ENCODE measurements at regions not wholly inside any gene's neighbourhood (a gene's known extent, or its start where the extent isn't known, plus 50 kb on each side); places are given as distances from the start of the nearest gene placed in this dataset.

GRCh38 chr18:2148823-2149222 is 422.5 kb downstream of the METTL4 start:
- Mint-ChIP-seq H3K4me1 (ENCODE audit: low read depth, unreplicated experiment) (no peaks in the 10 kb centered on the region), H3K27ac (ENCODE audit: unreplicated experiment) (no peak overlapping the region), H3K9me3 (ENCODE audit: unreplicated experiment) (no peaks in the 10 kb centered on the region), H3K27me3 (ENCODE audit: insufficient read depth, unreplicated experiment) (no peaks in the 10 kb centered on the region), H3K4me3 (ENCODE audit: unreplicated experiment) (no peak overlapping the region), H3K36me3 (ENCODE audit: insufficient read depth, unreplicated experiment) (no peaks in the 10 kb centered on the region)
- Histone ChIP-seq H3K27me3 (replicated peaks; ENCODE audit: control insufficient read depth, insufficient read depth, low read length) (no peaks in the 10 kb centered on the region), H3K4me3 (ENCODE audit: low read depth, low read length) (no peak overlapping the region), H3K36me3 (ENCODE audit: control insufficient read depth, insufficient read depth, low read length) (no peaks in the 10 kb centered on the region), H3K4me1 (no peaks in the 10 kb centered on the region), H3K9me3 (no peaks in the 10 kb centered on the region)
- DNase-seq: no peak
- TF ChIP-seq, protein P1, sequence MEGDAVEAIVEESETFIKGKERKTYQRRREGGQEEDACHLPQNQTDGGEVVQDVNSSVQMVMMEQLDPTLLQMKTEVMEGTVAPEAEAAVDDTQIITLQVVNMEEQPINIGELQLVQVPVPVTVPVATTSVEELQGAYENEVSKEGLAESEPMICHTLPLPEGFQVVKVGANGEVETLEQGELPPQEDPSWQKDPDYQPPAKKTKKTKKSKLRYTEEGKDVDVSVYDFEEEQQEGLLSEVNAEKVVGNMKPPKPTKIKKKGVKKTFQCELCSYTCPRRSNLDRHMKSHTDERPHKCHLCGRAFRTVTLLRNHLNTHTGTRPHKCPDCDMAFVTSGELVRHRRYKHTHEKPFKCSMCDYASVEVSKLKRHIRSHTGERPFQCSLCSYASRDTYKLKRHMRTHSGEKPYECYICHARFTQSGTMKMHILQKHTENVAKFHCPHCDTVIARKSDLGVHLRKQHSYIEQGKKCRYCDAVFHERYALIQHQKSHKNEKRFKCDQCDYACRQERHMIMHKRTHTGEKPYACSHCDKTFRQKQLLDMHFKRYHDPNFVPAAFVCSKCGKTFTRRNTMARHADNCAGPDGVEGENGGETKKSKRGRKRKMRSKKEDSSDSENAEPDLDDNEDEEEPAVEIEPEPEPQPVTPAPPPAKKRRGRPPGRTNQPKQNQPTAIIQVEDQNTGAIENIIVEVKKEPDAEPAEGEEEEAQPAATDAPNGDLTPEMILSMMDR (IDR thresholded peaks at IDR 0.05; ENCODE audit: insufficient read depth in 1 of 2, low read depth in 1 of 2, low read length in 1 of 2, severe bottlenecking in 1 of 2, unreplicated experiment in 1 of 2): no peak
- CTCF ChIA-PET: no interaction called here
- intact Hi-C loops (cut with micrococcal nuclease; ENCODE audit: unreplicated experiment): no loop called here
- POLR2A ChIA-PET: no interaction called here
- no TSS peak for BruUV-seq (replicated peaks)

DNA sequence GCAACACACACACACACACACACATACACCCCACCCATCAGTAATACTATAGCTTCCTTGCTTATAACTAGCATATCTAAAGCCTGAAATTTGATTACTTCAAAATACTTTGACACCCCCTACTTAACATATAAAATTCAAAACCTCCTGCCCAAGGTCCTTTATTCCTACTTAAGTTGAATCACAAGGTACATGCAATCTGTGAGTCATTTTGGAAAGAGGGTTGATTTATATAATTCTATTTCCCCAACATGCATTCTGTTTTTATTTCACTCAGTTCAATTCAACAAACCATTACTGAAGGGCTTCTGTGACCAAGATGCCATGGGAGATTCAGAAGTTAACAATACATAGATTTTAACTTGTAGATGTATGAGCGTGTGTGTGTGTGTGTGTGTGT is 420.7 kb downstream of the METTL4 start:
- TF ChIP-seq, protein P1 (IDR thresholded peaks at IDR 0.05; ENCODE audit: insufficient read depth in 1 of 2, low read depth in 1 of 2, low read length in 1 of 2, severe bottlenecking in 1 of 2, unreplicated experiment in 1 of 2): no peak
- H3K27me3 Mint-ChIP-seq (ENCODE audit: insufficient read depth, unreplicated experiment): no peaks in the 10 kb centered on the region
- H3K36me3 Mint-ChIP-seq (ENCODE audit: insufficient read depth, unreplicated experiment): no peaks in the 10 kb centered on the region
- no peak overlapping the region for H3K27ac Mint-ChIP-seq (ENCODE audit: unreplicated experiment)
- BruUV-seq (replicated peaks): no TSS peak
- H3K4me3 ChIP-seq (ENCODE audit: low read depth, low read length): no peak overlapping the region
- no peak overlapping the region for H3K4me3 Mint-ChIP-seq (ENCODE audit: unreplicated experiment)
- intact Hi-C loops (cut with micrococcal nuclease; ENCODE audit: unreplicated experiment): no loop called here
- no peaks in the 10 kb centered on the region for H3K9me3 Mint-ChIP-seq (ENCODE audit: unreplicated experiment)
- no peaks in the 10 kb centered on the region for H3K36me3 ChIP-seq (ENCODE audit: control insufficient read depth, insufficient read depth, low read length)
- ChIA-PET CTCF (no interaction called here), POLR2A (no interaction called here)
- H3K4me1 Mint-ChIP-seq (ENCODE audit: low read depth, unreplicated experiment): no peaks in the 10 kb centered on the region
- no peaks in the 10 kb centered on the region for H3K4me1 ChIP-seq
- no peak for DNase-seq
- no peaks in the 10 kb centered on the region for H3K9me3 ChIP-seq
- no peaks in the 10 kb centered on the region for H3K27me3 ChIP-seq (replicated peaks; ENCODE audit: control insufficient read depth, insufficient read depth, low read length)

DNA sequence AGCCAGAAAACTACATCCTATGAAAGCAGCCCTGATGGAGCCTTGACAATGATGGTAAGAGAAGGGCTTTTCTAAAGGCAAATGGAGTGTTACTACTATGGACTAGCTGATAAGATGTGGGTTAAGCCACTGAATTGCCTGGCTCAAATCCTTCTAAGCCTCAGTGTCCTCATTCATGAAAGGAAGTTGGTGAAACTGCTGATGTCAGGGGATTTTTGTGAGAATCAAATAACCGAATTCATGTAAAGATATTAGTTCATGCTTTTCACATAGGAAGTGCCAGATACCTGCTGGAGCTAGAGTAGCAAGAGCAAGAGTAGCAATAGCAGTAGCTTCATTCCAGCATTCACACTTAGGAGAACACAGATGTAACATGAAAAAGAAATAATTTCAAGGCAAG is 417.0 kb downstream of the METTL4 start:
- intact Hi-C loops (cut with micrococcal nuclease; ENCODE audit: unreplicated experiment): no loop called here
- Mint-ChIP-seq H3K4me1 (ENCODE audit: low read depth, unreplicated experiment) (no peaks in the 10 kb centered on the region), H3K27ac (ENCODE audit: unreplicated experiment) (no peak overlapping the region), H3K36me3 (ENCODE audit: insufficient read depth, unreplicated experiment) (no peaks in the 10 kb centered on the region), H3K9me3 (ENCODE audit: unreplicated experiment) (no peaks in the 10 kb centered on the region), H3K4me3 (ENCODE audit: unreplicated experiment) (no peak overlapping the region), H3K27me3 (ENCODE audit: insufficient read depth, unreplicated experiment) (no peaks in the 10 kb centered on the region)
- H3K4me1 ChIP-seq: no peaks in the 10 kb centered on the region
- TF ChIP-seq, protein P1 (IDR thresholded peaks at IDR 0.05; ENCODE audit: insufficient read depth in 1 of 2, low read depth in 1 of 2, low read length in 1 of 2, severe bottlenecking in 1 of 2, unreplicated experiment in 1 of 2): no peak
- no peak overlapping the region for H3K4me3 ChIP-seq (ENCODE audit: low read depth, low read length)
- no peak for DNase-seq
- POLR2A ChIA-PET: no interaction called here
- H3K27me3 ChIP-seq (replicated peaks; ENCODE audit: control insufficient read depth, insufficient read depth, low read length): no peaks in the 10 kb centered on the region
- BruUV-seq (replicated peaks): no TSS peak
- no peaks in the 10 kb centered on the region for H3K9me3 ChIP-seq
- H3K36me3 ChIP-seq (ENCODE audit: control insufficient read depth, insufficient read depth, low read length): no peaks in the 10 kb centered on the region
- CTCF ChIA-PET: no interaction called here

Data from Caco-2 (cell line).